ENCODE measurements at regions not wholly inside any gene's neighbourhood (a gene's known extent, or its start where the extent isn't known, plus 50 kb on each side); places are given as distances from the start of the nearest gene placed in this dataset.

GRCh38 chr2:111710085-111710484, 173.9 kb downstream of the ANAPC1 start:
- no peak for DNase-seq (ENCODE audit: low read depth, low spot score)
- Histone ChIP-seq H3K9me3 (ENCODE audit: insufficient read depth, low read length) (peaks cover 15% of the 10 kb centered on the region), H3K4me3 (ENCODE audit: insufficient read length, low read depth) (no peak overlapping the region), H3K4me1 (ENCODE audit: insufficient read depth, insufficient read length) (peaks cover 18% of the 10 kb centered on the region), H3K9ac (ENCODE audit: insufficient read length, low read depth) (no peak overlapping the region), H3K27me3 (ENCODE audit: insufficient read depth, insufficient read length) (peaks cover 13% of the 10 kb centered on the region), H3K36me3 (ENCODE audit: insufficient read depth, insufficient read length, low read length) (no peaks in the 10 kb centered on the region)
- TF ChIP-seq SUZ12 (IDR thresholded peaks at IDR 0.05; ENCODE audit: extremely low read depth, insufficient read depth, insufficient read length) (no peak), YY1 (IDR thresholded peaks at IDR 0.05; ENCODE audit: insufficient read depth, insufficient read length) (no peak), ZNF274 (IDR thresholded peaks at IDR 0.05; ENCODE audit: low read depth, low read length) (no peak)

- no peak for DNase-seq (ENCODE audit: low read depth, low spot score)
- H3K36me3 ChIP-seq (ENCODE audit: insufficient read depth, insufficient read length, low read length), result no peaks in the 10 kb centered on the region
- no peak for TF ChIP-seq ZNF274 (IDR thresholded peaks at IDR 0.05; ENCODE audit: low read depth, low read length)
- no peak for TF ChIP-seq YY1 (IDR thresholded peaks at IDR 0.05; ENCODE audit: insufficient read depth, insufficient read length)
- no peak for TF ChIP-seq SUZ12 (IDR thresholded peaks at IDR 0.05; ENCODE audit: extremely low read depth, insufficient read depth, insufficient read length)
- peaks cover 15% of the 10 kb centered on the region for H3K4me1 ChIP-seq (ENCODE audit: insufficient read depth, insufficient read length)
- no peak overlapping the region for H3K9ac ChIP-seq (ENCODE audit: insufficient read length, low read depth)
- H3K9me3 ChIP-seq (ENCODE audit: insufficient read depth, low read length), result peaks cover 15% of the 10 kb centered on the region
- no peak overlapping the region for H3K4me3 ChIP-seq (ENCODE audit: insufficient read length, low read depth)
- peaks cover 13% of the 10 kb centered on the region for H3K27me3 ChIP-seq (ENCODE audit: insufficient read depth, insufficient read length)
Observed at GRCh38 chr2:111710613-111711012, 173.4 kb downstream of the ANAPC1 start.

- Histone ChIP-seq H3K9ac (ENCODE audit: insufficient read length, low read depth) (no peak overlapping the region), H3K4me1 (ENCODE audit: insufficient read depth, insufficient read length) (peaks cover 13% of the 10 kb centered on the region), H3K4me3 (ENCODE audit: insufficient read length, low read depth) (no peak overlapping the region), H3K9me3 (ENCODE audit: insufficient read depth, low read length) (peaks cover 15% of the 10 kb centered on the region), H3K36me3 (ENCODE audit: insufficient read depth, insufficient read length, low read length) (no peaks in the 10 kb centered on the region), H3K27me3 (ENCODE audit: insufficient read depth, insufficient read length) (peaks cover 13% of the 10 kb centered on the region)
- DNase-seq (ENCODE audit: low read depth, low spot score), result no peak
- TF ChIP-seq SUZ12 (IDR thresholded peaks at IDR 0.05; ENCODE audit: extremely low read depth, insufficient read depth, insufficient read length), result no peak
- no peak for TF ChIP-seq YY1 (IDR thresholded peaks at IDR 0.05; ENCODE audit: insufficient read depth, insufficient read length)
- no peak for TF ChIP-seq ZNF274 (IDR thresholded peaks at IDR 0.05; ENCODE audit: low read depth, low read length)
Observed at GRCh38 chr2:111711270-111711669, 172.7 kb downstream of the ANAPC1 start.

GRCh38 chr2:111712361-111712760, 171.6 kb downstream of the ANAPC1 start:
- H3K9me3 ChIP-seq (ENCODE audit: insufficient read depth, low read length), result peaks cover 15% of the 10 kb centered on the region
- H3K9ac ChIP-seq (ENCODE audit: insufficient read length, low read depth), result no peak overlapping the region
- TF ChIP-seq ZNF274 (IDR thresholded peaks at IDR 0.05; ENCODE audit: low read depth, low read length) (no peak), YY1 (IDR thresholded peaks at IDR 0.05; ENCODE audit: insufficient read depth, insufficient read length) (no peak), SUZ12 (IDR thresholded peaks at IDR 0.05; ENCODE audit: extremely low read depth, insufficient read depth, insufficient read length) (no peak)
- DNase-seq (ENCODE audit: low read depth, low spot score), result no peak
- H3K4me1 ChIP-seq (ENCODE audit: insufficient read depth, insufficient read length), result peaks cover 7% of the 10 kb centered on the region
- H3K36me3 ChIP-seq (ENCODE audit: insufficient read depth, insufficient read length, low read length), result no peaks in the 10 kb centered on the region
- H3K4me3 ChIP-seq (ENCODE audit: insufficient read length, low read depth), result no peak overlapping the region
- peaks cover 8% of the 10 kb centered on the region for H3K27me3 ChIP-seq (ENCODE audit: insufficient read depth, insufficient read length)

- TF ChIP-seq YY1 (IDR thresholded peaks at IDR 0.05; ENCODE audit: insufficient read depth, insufficient read length) (no peak), SUZ12 (IDR thresholded peaks at IDR 0.05; ENCODE audit: extremely low read depth, insufficient read depth, insufficient read length) (no peak), ZNF274 (IDR thresholded peaks at IDR 0.05; ENCODE audit: low read depth, low read length) (no peak)
- H3K9me3 ChIP-seq (ENCODE audit: insufficient read depth, low read length), result peaks cover 15% of the 10 kb centered on the region
- H3K9ac ChIP-seq (ENCODE audit: insufficient read length, low read depth), result no peak overlapping the region
- DNase-seq (ENCODE audit: low read depth, low spot score), result no peak
- H3K36me3 ChIP-seq (ENCODE audit: insufficient read depth, insufficient read length, low read length), result no peaks in the 10 kb centered on the region
- H3K4me1 ChIP-seq (ENCODE audit: insufficient read depth, insufficient read length), result peaks cover 7% of the 10 kb centered on the region
- peaks cover 3% of the 10 kb centered on the region for H3K27me3 ChIP-seq (ENCODE audit: insufficient read depth, insufficient read length)
- H3K4me3 ChIP-seq (ENCODE audit: insufficient read length, low read depth), result no peak overlapping the region
Observed at GRCh38 chr2:111712940-111713515, 171.0 kb downstream of the ANAPC1 start.

- H3K9me3 ChIP-seq (ENCODE audit: insufficient read depth, low read length), result peaks cover 15% of the 10 kb centered on the region
- H3K36me3 ChIP-seq (ENCODE audit: insufficient read depth, insufficient read length, low read length), result no peaks in the 10 kb centered on the region
- no peaks in the 10 kb centered on the region for H3K27me3 ChIP-seq (ENCODE audit: insufficient read depth, insufficient read length)
- TF ChIP-seq ZNF274 (IDR thresholded peaks at IDR 0.05; ENCODE audit: low read depth, low read length) (no peak), SUZ12 (IDR thresholded peaks at IDR 0.05; ENCODE audit: extremely low read depth, insufficient read depth, insufficient read length) (no peak), YY1 (IDR thresholded peaks at IDR 0.05; ENCODE audit: insufficient read depth, insufficient read length) (no peak)
- no peak overlapping the region for H3K9ac ChIP-seq (ENCODE audit: insufficient read length, low read depth)
- no peak overlapping the region for H3K4me3 ChIP-seq (ENCODE audit: insufficient read length, low read depth)
- no peak for DNase-seq (ENCODE audit: low read depth, low spot score)
- H3K4me1 ChIP-seq (ENCODE audit: insufficient read depth, insufficient read length), result peaks cover 4% of the 10 kb centered on the region
Observed at GRCh38 chr2:111715987-111716904, 167.7 kb downstream of the ANAPC1 start.

All from NT2/D1 (cell line).